ENCODE measurements at regions not wholly inside any gene's neighbourhood (a gene's known extent, or its start where the extent isn't known, plus 50 kb on each side); places are given as distances from the start of the nearest gene placed in this dataset.
"Not testable (repeated sequence)": the region's sequence is repeated elsewhere in the genome, so short reads cannot be mapped to it uniquely, and the experiment has no call there.

DNA sequence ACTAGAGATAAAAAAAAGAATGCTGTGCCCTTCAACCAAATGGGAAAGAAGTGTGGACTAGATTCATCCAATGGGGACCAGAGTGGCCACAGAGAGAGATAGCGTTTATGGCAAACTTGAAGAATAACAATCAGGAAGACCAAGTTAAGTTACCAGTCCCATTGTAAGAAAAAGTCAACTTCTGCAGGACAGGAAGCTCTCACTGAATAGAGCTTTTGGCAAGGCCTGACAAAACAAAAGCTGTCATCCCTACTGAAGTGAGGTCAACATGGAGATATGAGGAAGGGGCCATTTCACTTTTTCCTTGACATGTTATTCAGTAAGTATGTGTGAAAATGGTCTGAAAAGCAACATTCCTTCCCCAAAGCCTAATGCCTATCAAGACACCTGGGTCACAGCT, 111.8 kb upstream of the KLHL13 start:
- no peak for ATAC-seq
- H3K27me3 ChIP-seq (ENCODE audit: control insufficient read depth in 2 of 2, insufficient read depth in 2 of 2, low read length in 2 of 2), result no peaks in the 10 kb centered on the region
- H3K27ac Mint-ChIP-seq, result no peak overlapping the region
- peaks cover 0 to 7% (median 4%) of the 10 kb centered on the region in 5 donors for H3K27me3 Mint-ChIP-seq
- CTCF ChIA-PET, result no interaction called here
- POLR2A ChIA-PET, result no interaction called here
- no peaks in the 10 kb centered on the region for H3K9me3 Mint-ChIP-seq
- no peaks in the 10 kb centered on the region for H3K9me3 ChIP-seq (ENCODE audit: control insufficient read depth in 2 of 3, low read length in 3 of 3)
- H3K36me3 Mint-ChIP-seq, result no peaks in the 10 kb centered on the region
- intact Hi-C loops (cut with micrococcal nuclease), result no loop called here
- no peaks in the 10 kb centered on the region for H3K36me3 ChIP-seq (ENCODE audit: control insufficient read depth in 2 of 3, insufficient read depth in 3 of 3, low read length in 3 of 3)
- H3K27ac ChIP-seq (ENCODE audit: low read depth, low read length), result no peak overlapping the region
- no peak overlapping the region for H3K4me3 ChIP-seq (ENCODE audit: low read length)
- DNase-seq, result no peak
- H3K4me3 Mint-ChIP-seq, result no peak overlapping the region
- H3K4me1 ChIP-seq (ENCODE audit: control insufficient read depth in 2 of 2, insufficient read depth in 2 of 2, low read length in 2 of 2), result no peaks in the 10 kb centered on the region
- no peaks in the 10 kb centered on the region for H3K4me1 Mint-ChIP-seq

DNA sequence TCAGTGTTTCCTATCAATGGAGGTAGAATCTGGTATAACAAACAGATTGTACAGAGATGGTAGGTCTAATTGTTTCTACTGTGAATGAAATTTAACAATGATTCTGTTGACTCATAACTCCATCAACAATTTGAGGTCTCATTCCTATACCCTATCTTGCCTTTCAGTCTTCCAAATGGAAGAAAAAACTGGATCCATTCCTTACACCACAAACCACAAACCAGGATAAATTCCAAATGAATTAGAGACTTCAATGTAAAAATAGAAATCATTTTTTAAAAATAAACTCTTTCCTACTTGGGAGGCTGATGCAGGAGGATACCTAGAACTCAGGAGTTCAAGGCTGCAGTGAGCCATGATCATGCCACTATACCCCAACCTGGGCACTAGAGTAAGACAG, 114.4 kb upstream of the WDR44 start:
- Histone ChIP-seq H3K36me3 (ENCODE audit: control insufficient read depth in 2 of 3, insufficient read depth in 3 of 3, low read length in 3 of 3) (no peaks in the 10 kb centered on the region), H3K27ac (ENCODE audit: low read depth, low read length) (no peak overlapping the region), H3K4me3 (ENCODE audit: low read length) (no peak overlapping the region), H3K9me3 (ENCODE audit: control insufficient read depth in 2 of 3, low read length in 3 of 3) (no peaks in the 10 kb centered on the region), H3K4me1 (ENCODE audit: control insufficient read depth in 2 of 2, insufficient read depth in 2 of 2, low read length in 2 of 2) (no peaks in the 10 kb centered on the region), H3K27me3 (ENCODE audit: control insufficient read depth in 2 of 2, insufficient read depth in 2 of 2, low read length in 2 of 2) (no peaks in the 10 kb centered on the region)
- Mint-ChIP-seq H3K4me3 (no peak overlapping the region), H3K4me1 (no peaks in the 10 kb centered on the region), H3K27me3 (peaks cover 0 to 7% (median 0%) of the 10 kb centered on the region in 5 donors), H3K27ac (no peak overlapping the region), H3K9me3 (peaks cover 0 to 5% (median 0%) of the 10 kb centered on the region in 11 donors), H3K36me3 (no peaks in the 10 kb centered on the region)
- POLR2A ChIA-PET, result no interaction called here
- DNase-seq (no peak), ATAC-seq (no peak)
- intact Hi-C loops (cut with micrococcal nuclease), result no loop called here
- CTCF ChIA-PET, result no interaction called here

GRCh38 chrX:118239178-118239870, 106.6 kb upstream of the WDR44 start:
- no peaks in the 10 kb centered on the region for H3K36me3 ChIP-seq (ENCODE audit: control insufficient read depth in 2 of 3, insufficient read depth in 3 of 3, low read length in 3 of 3)
- peaks cover 0 to 5% (median 0%) of the 10 kb centered on the region in 11 donors for H3K9me3 Mint-ChIP-seq
- POLR2A ChIA-PET, result no interaction called here
- H3K27me3 ChIP-seq (ENCODE audit: control insufficient read depth in 2 of 2, insufficient read depth in 2 of 2, low read length in 2 of 2), result no peaks in the 10 kb centered on the region
- ATAC-seq (no peak), DNase-seq (no peak)
- no peak overlapping the region for H3K4me3 Mint-ChIP-seq
- no peak overlapping the region for H3K27ac Mint-ChIP-seq
- intact Hi-C loops (cut with micrococcal nuclease), result no loop called here
- no peaks in the 10 kb centered on the region for H3K4me1 Mint-ChIP-seq
- H3K9me3 ChIP-seq (ENCODE audit: control insufficient read depth in 2 of 3, low read length in 3 of 3), result no peaks in the 10 kb centered on the region
- H3K27ac ChIP-seq (ENCODE audit: low read depth, low read length), result no peak overlapping the region
- no peaks in the 10 kb centered on the region for H3K36me3 Mint-ChIP-seq
- H3K27me3 Mint-ChIP-seq, result peaks cover 0 to 15% (median 11%) of the 10 kb centered on the region in 5 donors
- H3K4me3 ChIP-seq (ENCODE audit: low read length), result no peak overlapping the region
- no peaks in the 10 kb centered on the region for H3K4me1 ChIP-seq (ENCODE audit: control insufficient read depth in 2 of 2, insufficient read depth in 2 of 2, low read length in 2 of 2)
- CTCF ChIA-PET, result no interaction called here

GRCh38 chrX:118239913-118240698, 105.8 kb upstream of the WDR44 start:
- H3K27ac Mint-ChIP-seq, result no peak overlapping the region
- CTCF ChIA-PET, result no interaction called here

GRCh38 chrX:118246961-118247360, 98.9 kb upstream of the WDR44 start:
- H3K27me3 Mint-ChIP-seq; CTCF ChIA-PET; H3K27ac Mint-ChIP-seq; intact Hi-C loops (cut with micrococcal nuclease); H3K9me3 Mint-ChIP-seq; H3K4me1 ChIP-seq (ENCODE audit: control insufficient read depth in 2 of 2, insufficient read depth in 2 of 2, low read length in 2 of 2); H3K36me3 ChIP-seq (ENCODE audit: control insufficient read depth in 2 of 3, insufficient read depth in 3 of 3, low read length in 3 of 3); H3K27ac ChIP-seq (ENCODE audit: low read depth, low read length); H3K4me3 ChIP-seq (ENCODE audit: low read length); H3K36me3 Mint-ChIP-seq; H3K4me3 Mint-ChIP-seq; DNase-seq; POLR2A ChIA-PET; H3K9me3 ChIP-seq (ENCODE audit: control insufficient read depth in 2 of 3, low read length in 3 of 3); H3K27me3 ChIP-seq (ENCODE audit: control insufficient read depth in 2 of 2, insufficient read depth in 2 of 2, low read length in 2 of 2); H3K4me1 Mint-ChIP-seq; ATAC-seq: not testable (repeated sequence)

More at GRCh38 chrX:118239913-118240698, 105.8 kb upstream of the WDR44 start:
- H3K9me3 Mint-ChIP-seq, result peaks cover 0 to 5% (median 0%) of the 10 kb centered on the region in 11 donors
- no peak overlapping the region for H3K4me3 Mint-ChIP-seq
- Histone ChIP-seq H3K27ac (ENCODE audit: low read depth, low read length) (no peak overlapping the region), H3K27me3 (ENCODE audit: control insufficient read depth in 2 of 2, insufficient read depth in 2 of 2, low read length in 2 of 2) (no peaks in the 10 kb centered on the region), H3K4me1 (ENCODE audit: control insufficient read depth in 2 of 2, insufficient read depth in 2 of 2, low read length in 2 of 2) (no peaks in the 10 kb centered on the region), H3K4me3 (ENCODE audit: low read length) (no peak overlapping the region), H3K36me3 (ENCODE audit: control insufficient read depth in 2 of 3, insufficient read depth in 3 of 3, low read length in 3 of 3) (no peaks in the 10 kb centered on the region), H3K9me3 (ENCODE audit: control insufficient read depth in 2 of 3, low read length in 3 of 3) (no peaks in the 10 kb centered on the region)
- no peaks in the 10 kb centered on the region for H3K4me1 Mint-ChIP-seq
- H3K27me3 Mint-ChIP-seq, result peaks cover 3 to 15% (median 11%) of the 10 kb centered on the region in 5 donors
- no peak for DNase-seq
- ATAC-seq, result no peak
- POLR2A ChIA-PET, result no interaction called here
- intact Hi-C loops (cut with micrococcal nuclease), result no loop called here
- H3K36me3 Mint-ChIP-seq, result no peaks in the 10 kb centered on the region

DNA sequence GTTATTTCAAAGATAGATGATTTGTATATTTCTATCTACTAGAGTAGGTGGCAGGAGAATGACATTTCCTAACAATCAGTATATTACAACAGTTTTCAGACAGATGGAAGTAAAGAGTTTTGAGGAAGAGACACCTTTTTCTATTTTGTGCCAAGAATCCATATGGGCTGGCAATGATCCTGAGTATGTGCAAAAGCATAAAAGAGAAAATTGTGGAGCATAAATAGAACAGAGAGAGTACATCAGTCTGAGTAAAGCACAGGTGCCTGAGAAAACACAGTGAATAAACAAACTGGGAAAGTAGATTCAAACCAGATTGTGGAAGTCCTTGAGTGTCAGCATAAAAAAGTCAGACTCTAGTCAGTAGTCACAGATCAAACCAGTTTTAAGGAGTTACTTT, 96.8 kb upstream of the WDR44 start:
- DNase-seq, result no peak
- H3K36me3 ChIP-seq (ENCODE audit: control insufficient read depth in 2 of 3, insufficient read depth in 3 of 3, low read length in 3 of 3), result no peaks in the 10 kb centered on the region
- H3K27ac ChIP-seq (ENCODE audit: low read depth, low read length), result no peak overlapping the region
- H3K4me1 ChIP-seq (ENCODE audit: control insufficient read depth in 2 of 2, insufficient read depth in 2 of 2, low read length in 2 of 2), result no peaks in the 10 kb centered on the region
- Mint-ChIP-seq H3K4me1 (no peaks in the 10 kb centered on the region), H3K4me3 (no peak overlapping the region), H3K27ac (no peak overlapping the region), H3K36me3 (no peaks in the 10 kb centered on the region), H3K27me3 (peaks cover 0 to 3% (median 0%) of the 10 kb centered on the region in 5 donors), H3K9me3 (no peaks in the 10 kb centered on the region)
- intact Hi-C loops (cut with micrococcal nuclease), result no loop called here
- no peaks in the 10 kb centered on the region for H3K27me3 ChIP-seq (ENCODE audit: control insufficient read depth in 2 of 2, insufficient read depth in 2 of 2, low read length in 2 of 2)
- POLR2A ChIA-PET, result no interaction called here
- no peaks in the 10 kb centered on the region for H3K9me3 ChIP-seq (ENCODE audit: control insufficient read depth in 2 of 3, low read length in 3 of 3)
- no peak overlapping the region for H3K4me3 ChIP-seq (ENCODE audit: low read length)
- CTCF ChIA-PET, result no interaction called here
- ATAC-seq, result no peak

DNA sequence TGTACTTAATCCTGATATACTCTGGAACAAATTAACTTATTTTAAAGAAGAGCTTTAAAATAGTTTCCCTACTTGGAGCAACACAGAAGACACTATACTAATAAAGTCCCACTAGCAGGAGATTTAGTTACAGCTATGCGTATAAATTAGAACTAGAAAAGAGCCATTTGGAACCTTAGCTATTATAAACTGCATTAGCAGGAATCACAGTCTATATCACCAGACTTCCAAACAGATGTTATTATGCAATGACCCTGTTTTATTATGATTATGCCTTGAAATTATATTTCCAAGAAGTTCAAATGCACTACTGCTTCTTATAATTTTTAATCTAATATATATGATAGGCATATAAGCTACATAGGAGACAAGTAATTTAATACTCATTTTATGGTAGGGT, 95.5 kb upstream of the WDR44 start:
- no peak for ATAC-seq
- no peaks in the 10 kb centered on the region for H3K27me3 ChIP-seq (ENCODE audit: control insufficient read depth in 2 of 2, insufficient read depth in 2 of 2, low read length in 2 of 2)
- DNase-seq, result no peak
- Mint-ChIP-seq H3K27ac (no peak overlapping the region), H3K4me3 (no peak overlapping the region), H3K36me3 (no peaks in the 10 kb centered on the region), H3K4me1 (no peaks in the 10 kb centered on the region), H3K27me3 (peaks cover 0 to 3% (median 0%) of the 10 kb centered on the region in 5 donors), H3K9me3 (no peaks in the 10 kb centered on the region)
- no peaks in the 10 kb centered on the region for H3K36me3 ChIP-seq (ENCODE audit: control insufficient read depth in 2 of 3, insufficient read depth in 3 of 3, low read length in 3 of 3)
- H3K4me3 ChIP-seq (ENCODE audit: low read length), result no peak overlapping the region
- no peak overlapping the region for H3K27ac ChIP-seq (ENCODE audit: low read depth, low read length)
- POLR2A ChIA-PET, result no interaction called here
- H3K4me1 ChIP-seq (ENCODE audit: control insufficient read depth in 2 of 2, insufficient read depth in 2 of 2, low read length in 2 of 2), result no peaks in the 10 kb centered on the region
- CTCF ChIA-PET, result no interaction called here
- no peaks in the 10 kb centered on the region for H3K9me3 ChIP-seq (ENCODE audit: control insufficient read depth in 2 of 3, low read length in 3 of 3)
- intact Hi-C loops (cut with micrococcal nuclease), result no loop called here

Measured in naive thymus-derived CD4-positive, alpha-beta T cell (primary cell).